Cardiac muscle cell (in vitro differentiated cells and primary cell): ENCODE measurements at regions not wholly inside any gene's neighbourhood (a gene's known extent, or its start where the extent isn't known, plus 50 kb on each side); places are given as distances from the start of the nearest gene placed in this dataset.
A peak's percentile ranks its signal among the peaks of the same experiment; 100 is the strongest.
"Not testable (repeated sequence)": the region's sequence is repeated elsewhere in the genome, so short reads cannot be mapped to it uniquely, and the experiment has no call there.

ENCODE experiments used
- DNase-seq, 2 donors: peaks; one replicate each; pipeline versions ENCODE4 v3.0.0 to v3.0.0-alpha.2; 2010 to 2017; ENCODE audit warnings: low read depth in 1 of 2, low spot score in 1 of 2
- H3K27ac ChIP-seq: fragments of 200-600 bp; sonication (generic); 2 replicates; pipeline ENCODE4 v1.5.1; 2016
- H3K27me3 ChIP-seq: fragments of 200-600 bp; sonication (generic); 2 replicates; pipeline ENCODE4 v1.6.0; 2016; ENCODE audit warnings: control low read depth
- H3K36me3 ChIP-seq: fragments of 200-600 bp; sonication (generic); 2 replicates; pipeline ENCODE4 v1.5.1; 2016; ENCODE audit warnings: control low read depth
- H3K4me1 ChIP-seq: fragments of 200-600 bp; sonication (generic); 2 replicates; pipeline ENCODE4 v1.8.1; 2017; ENCODE audit warnings: low read depth, mild to moderate bottlenecking, mixed run types
- H3K4me3 ChIP-seq: fragments of 200-600 bp; sonication (generic); 2 replicates; pipeline ENCODE4 v1.5.1; 2016; ENCODE audit warnings: mild to moderate bottlenecking
- H3K9me3 ChIP-seq: fragments of 200-600 bp; sonication (generic); 2 replicates; pipeline ENCODE4 v1.5.1; 2017; ENCODE audit warnings: low read depth, mild to moderate bottlenecking, control low read depth

GRCh38 chr21:6093870-6094269 is 4427.5 kb upstream of the TPTE start:
- not testable (repeated sequence) for H3K27ac ChIP-seq, H3K9me3 ChIP-seq, DNase-seq, H3K27me3 ChIP-seq, H3K4me1 ChIP-seq, H3K4me3 ChIP-seq, H3K36me3 ChIP-seq

- not testable (repeated sequence) for H3K9me3 ChIP-seq, DNase-seq, H3K4me3 ChIP-seq, H3K4me1 ChIP-seq, H3K27me3 ChIP-seq, H3K27ac ChIP-seq, H3K36me3 ChIP-seq
Observed at GRCh38 chr21:6095304-6095703, 4426.1 kb upstream of the TPTE start.

GRCh38 chr21:6096560-6097424 is 4424.6 kb upstream of the TPTE start:
- not testable (repeated sequence) for H3K4me1 ChIP-seq, H3K9me3 ChIP-seq, H3K27ac ChIP-seq, DNase-seq, H3K4me3 ChIP-seq, H3K36me3 ChIP-seq, H3K27me3 ChIP-seq

GRCh38 chr21:6097736-6098135 is 4423.6 kb upstream of the TPTE start:
- not testable (repeated sequence) for H3K27me3 ChIP-seq, H3K4me3 ChIP-seq, H3K27ac ChIP-seq, H3K4me1 ChIP-seq, DNase-seq, H3K9me3 ChIP-seq, H3K36me3 ChIP-seq

- H3K4me1 ChIP-seq, H3K27me3 ChIP-seq, DNase-seq: not testable (repeated sequence)
Observed at GRCh38 chr21:6098191-6098935, 4423.0 kb upstream of the TPTE start.

GRCh38 chr21:6101588-6101987 is 4419.8 kb upstream of the TPTE start:
- H3K27ac ChIP-seq, H3K4me3 ChIP-seq: not testable (repeated sequence)

More at GRCh38 chr21:6098191-6098935, 4423.0 kb upstream of the TPTE start:
- peak overlapping the region; percentile 60 for H3K27ac ChIP-seq
- H3K4me3 ChIP-seq, H3K9me3 ChIP-seq, H3K36me3 ChIP-seq: not testable (repeated sequence)

GRCh38 chr21:6104546-6104945 is 4416.8 kb upstream of the TPTE start:
- not testable (repeated sequence) for DNase-seq, H3K36me3 ChIP-seq, H3K4me1 ChIP-seq, H3K27me3 ChIP-seq, H3K9me3 ChIP-seq, H3K27ac ChIP-seq, H3K4me3 ChIP-seq

More at GRCh38 chr21:6101588-6101987, 4419.8 kb upstream of the TPTE start:
- not testable (repeated sequence) for H3K27me3 ChIP-seq, H3K36me3 ChIP-seq, H3K4me1 ChIP-seq, H3K9me3 ChIP-seq, DNase-seq

- H3K4me1 ChIP-seq, H3K27ac ChIP-seq, DNase-seq, H3K4me3 ChIP-seq, H3K9me3 ChIP-seq, H3K27me3 ChIP-seq, H3K36me3 ChIP-seq: not testable (repeated sequence)
Observed at GRCh38 chr21:6106686-6107567, 4414.5 kb upstream of the TPTE start.

GRCh38 chr21:6108894-6109293 is 4412.5 kb upstream of the TPTE start:
- DNase-seq, H3K36me3 ChIP-seq, H3K4me3 ChIP-seq, H3K27me3 ChIP-seq, H3K4me1 ChIP-seq, H3K27ac ChIP-seq, H3K9me3 ChIP-seq: not testable (repeated sequence)

GRCh38 chr21:6109774-6110173 is 4411.6 kb upstream of the TPTE start:
- H3K27ac ChIP-seq, H3K27me3 ChIP-seq, H3K4me3 ChIP-seq, H3K9me3 ChIP-seq, H3K4me1 ChIP-seq, H3K36me3 ChIP-seq: not testable (repeated sequence)
- DNase-seq: peak in 1 of 2 donors; percentile 72

- not testable (repeated sequence) for H3K27me3 ChIP-seq, H3K4me1 ChIP-seq, H3K36me3 ChIP-seq, H3K9me3 ChIP-seq, H3K27ac ChIP-seq, DNase-seq, H3K4me3 ChIP-seq
Observed at GRCh38 chr21:6110716-6111343, 4410.6 kb upstream of the TPTE start.

- DNase-seq: not testable (repeated sequence)
Observed at GRCh38 chr21:6111354-6111753, 4410.0 kb upstream of the TPTE start.

GRCh38 chr21:6118336-6118735 is 4403.0 kb upstream of the TPTE start:
- not testable (repeated sequence) for H3K4me3 ChIP-seq, H3K4me1 ChIP-seq, H3K27ac ChIP-seq, H3K27me3 ChIP-seq, H3K36me3 ChIP-seq, DNase-seq, H3K9me3 ChIP-seq

More at GRCh38 chr21:6111354-6111753, 4410.0 kb upstream of the TPTE start:
- H3K4me1 ChIP-seq, H3K36me3 ChIP-seq, H3K27ac ChIP-seq, H3K27me3 ChIP-seq, H3K4me3 ChIP-seq, H3K9me3 ChIP-seq: not testable (repeated sequence)
